ENCODE measurements at regions not wholly inside any gene's neighbourhood (a gene's known extent, or its start where the extent isn't known, plus 50 kb on each side); places are given as distances from the start of the nearest gene placed in this dataset.

DNA sequence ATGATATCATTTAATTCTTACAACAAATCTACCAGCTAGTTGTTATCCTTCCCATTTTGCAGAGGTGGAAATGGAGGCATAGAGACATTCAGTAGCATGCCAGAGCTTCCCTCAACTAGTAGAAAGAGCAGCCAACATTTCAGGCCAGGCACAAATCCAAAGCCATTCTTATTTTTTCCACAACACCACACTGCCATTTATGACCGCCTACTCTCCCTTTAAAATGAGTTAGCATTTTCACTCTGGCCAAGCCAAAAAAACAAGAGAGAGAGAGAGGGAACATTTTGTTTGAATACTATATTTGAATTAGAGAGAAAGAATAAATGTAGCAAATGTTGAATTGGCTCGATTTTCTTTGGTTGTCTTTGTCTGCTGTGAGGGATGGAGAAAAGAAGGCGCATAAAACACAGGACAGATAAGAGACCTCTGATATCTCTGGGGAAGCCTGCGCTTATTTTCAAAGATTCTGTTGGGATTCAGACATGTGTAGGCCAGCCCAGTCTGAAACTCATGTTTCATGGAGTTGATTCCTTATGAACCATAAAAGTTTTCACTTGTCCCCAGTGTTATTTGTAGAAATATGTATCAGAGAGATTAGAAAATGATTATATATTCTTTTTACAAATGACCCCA, 265.7 kb downstream of the RAB28 start:
- TF ChIP-seq POLR2A (IDR thresholded peaks at IDR 0.05): no peak
- TF ChIP-seq, protein P1, sequence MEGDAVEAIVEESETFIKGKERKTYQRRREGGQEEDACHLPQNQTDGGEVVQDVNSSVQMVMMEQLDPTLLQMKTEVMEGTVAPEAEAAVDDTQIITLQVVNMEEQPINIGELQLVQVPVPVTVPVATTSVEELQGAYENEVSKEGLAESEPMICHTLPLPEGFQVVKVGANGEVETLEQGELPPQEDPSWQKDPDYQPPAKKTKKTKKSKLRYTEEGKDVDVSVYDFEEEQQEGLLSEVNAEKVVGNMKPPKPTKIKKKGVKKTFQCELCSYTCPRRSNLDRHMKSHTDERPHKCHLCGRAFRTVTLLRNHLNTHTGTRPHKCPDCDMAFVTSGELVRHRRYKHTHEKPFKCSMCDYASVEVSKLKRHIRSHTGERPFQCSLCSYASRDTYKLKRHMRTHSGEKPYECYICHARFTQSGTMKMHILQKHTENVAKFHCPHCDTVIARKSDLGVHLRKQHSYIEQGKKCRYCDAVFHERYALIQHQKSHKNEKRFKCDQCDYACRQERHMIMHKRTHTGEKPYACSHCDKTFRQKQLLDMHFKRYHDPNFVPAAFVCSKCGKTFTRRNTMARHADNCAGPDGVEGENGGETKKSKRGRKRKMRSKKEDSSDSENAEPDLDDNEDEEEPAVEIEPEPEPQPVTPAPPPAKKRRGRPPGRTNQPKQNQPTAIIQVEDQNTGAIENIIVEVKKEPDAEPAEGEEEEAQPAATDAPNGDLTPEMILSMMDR (IDR thresholded peaks at IDR 0.05 in 4 of 5, conservative IDR thresholded peaks at IDR 0.05 in 1 of 5): no peak
